NT2/D1 (cell line): ENCODE measurements at regions not wholly inside any gene's neighbourhood (a gene's known extent, or its start where the extent isn't known, plus 50 kb on each side); places are given as distances from the start of the nearest gene placed in this dataset.

ENCODE experiments used
- YY1 ChIP-seq: IDR thresholded peaks from 2 replicates; pipeline ENCODE4 v1.6.1; 2011; ENCODE audit not compliant: insufficient read length, insufficient read depth
- ZNF274 ChIP-seq: IDR thresholded peaks from 2 replicates; pipeline ENCODE4 v1.6.1; 2011; ENCODE audit warnings: mild to moderate bottlenecking, low read depth, low read length

DNA sequence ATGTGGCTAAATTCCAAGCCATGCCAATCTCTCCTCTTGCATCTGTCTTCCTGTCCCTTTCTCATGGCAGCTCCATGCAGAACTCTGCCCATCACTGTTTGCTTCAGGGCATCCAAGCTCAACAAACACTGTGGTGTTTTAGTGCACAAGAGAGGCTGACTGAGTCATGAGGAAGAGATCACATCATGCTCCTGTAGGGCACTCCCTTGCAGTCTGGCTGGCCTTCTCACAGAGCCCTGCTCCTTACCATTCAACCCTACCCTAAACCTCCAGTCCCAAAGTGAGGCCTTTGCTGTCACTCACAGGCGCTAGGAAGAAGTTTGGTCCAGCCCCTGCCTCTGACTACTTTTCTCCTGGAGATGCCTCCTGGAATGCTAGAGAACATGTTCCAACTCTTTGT is 194.0 kb downstream of the LRATD1 start:
- TF ChIP-seq ZNF274: no peak
- TF ChIP-seq YY1: no peak
